PFSK-1 (cell line): ENCODE measurements at regions not wholly inside any gene's neighbourhood (a gene's known extent, or its start where the extent isn't known, plus 50 kb on each side); places are given as distances from the start of the nearest gene placed in this dataset.

Source experiments
- POLR2AphosphoS5 ChIP-seq: IDR thresholded peaks from 2 replicates; pipeline ENCODE4 v1.6.1; 2012; ENCODE audit warnings: low read depth, mild to moderate bottlenecking, control low read depth, low read length, moderate library complexity
- SIN3A ChIP-seq: IDR thresholded peaks from 2 replicates; pipeline ENCODE4 v1.6.1; 2012; ENCODE audit warnings: mild to moderate bottlenecking, low read length, moderate library complexity, borderline replicate concordance; ENCODE audit not compliant: insufficient read depth
- TAF1 ChIP-seq: IDR thresholded peaks from 2 replicates; pipeline ENCODE4 v1.6.1; 2012; ENCODE audit warnings: low read length, control low read depth, borderline replicate concordance; ENCODE audit not compliant: insufficient read depth
- TF ChIP-seq, protein P1 (sequence below), 2 experiments: IDR thresholded peaks; 2 replicates each; pipeline versions ENCODE4 v1.6.1 to v1.8.0; 2011 to 2012; ENCODE audit warnings: low read depth in 2 of 2, low read length in 2 of 2, control low read depth in 1 of 2, inconsistent platforms in 1 of 2, mild to moderate bottlenecking in 1 of 2, moderate library complexity in 1 of 2; ENCODE audit not compliant: insufficient read depth in 1 of 2

DNA sequence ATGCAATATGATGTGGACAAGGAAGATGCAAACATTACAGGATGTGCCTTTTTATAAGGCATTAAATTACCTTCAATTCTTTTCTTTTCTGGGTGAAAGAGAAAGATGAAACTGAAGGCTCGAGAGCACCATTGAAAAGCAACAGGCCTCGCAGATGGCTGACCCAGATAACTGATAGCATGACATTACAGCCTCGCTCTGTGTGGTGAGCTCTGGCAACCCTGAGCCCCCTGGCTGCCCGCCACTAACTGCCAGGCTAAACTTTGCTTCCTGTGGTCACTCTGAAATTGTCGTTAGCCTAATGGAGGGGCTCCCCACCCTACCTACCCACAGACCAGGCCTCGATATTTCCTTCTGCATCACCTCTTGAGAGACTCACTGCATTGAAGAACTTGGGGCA is 516.8 kb upstream of the FANCL start:
- TF ChIP-seq, protein P1, sequence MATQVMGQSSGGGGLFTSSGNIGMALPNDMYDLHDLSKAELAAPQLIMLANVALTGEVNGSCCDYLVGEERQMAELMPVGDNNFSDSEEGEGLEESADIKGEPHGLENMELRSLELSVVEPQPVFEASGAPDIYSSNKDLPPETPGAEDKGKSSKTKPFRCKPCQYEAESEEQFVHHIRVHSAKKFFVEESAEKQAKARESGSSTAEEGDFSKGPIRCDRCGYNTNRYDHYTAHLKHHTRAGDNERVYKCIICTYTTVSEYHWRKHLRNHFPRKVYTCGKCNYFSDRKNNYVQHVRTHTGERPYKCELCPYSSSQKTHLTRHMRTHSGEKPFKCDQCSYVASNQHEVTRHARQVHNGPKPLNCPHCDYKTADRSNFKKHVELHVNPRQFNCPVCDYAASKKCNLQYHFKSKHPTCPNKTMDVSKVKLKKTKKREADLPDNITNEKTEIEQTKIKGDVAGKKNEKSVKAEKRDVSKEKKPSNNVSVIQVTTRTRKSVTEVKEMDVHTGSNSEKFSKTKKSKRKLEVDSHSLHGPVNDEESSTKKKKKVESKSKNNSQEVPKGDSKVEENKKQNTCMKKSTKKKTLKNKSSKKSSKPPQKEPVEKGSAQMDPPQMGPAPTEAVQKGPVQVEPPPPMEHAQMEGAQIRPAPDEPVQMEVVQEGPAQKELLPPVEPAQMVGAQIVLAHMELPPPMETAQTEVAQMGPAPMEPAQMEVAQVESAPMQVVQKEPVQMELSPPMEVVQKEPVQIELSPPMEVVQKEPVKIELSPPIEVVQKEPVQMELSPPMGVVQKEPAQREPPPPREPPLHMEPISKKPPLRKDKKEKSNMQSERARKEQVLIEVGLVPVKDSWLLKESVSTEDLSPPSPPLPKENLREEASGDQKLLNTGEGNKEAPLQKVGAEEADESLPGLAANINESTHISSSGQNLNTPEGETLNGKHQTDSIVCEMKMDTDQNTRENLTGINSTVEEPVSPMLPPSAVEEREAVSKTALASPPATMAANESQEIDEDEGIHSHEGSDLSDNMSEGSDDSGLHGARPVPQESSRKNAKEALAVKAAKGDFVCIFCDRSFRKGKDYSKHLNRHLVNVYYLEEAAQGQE (IDR thresholded peaks at IDR 0.05; ENCODE audit: insufficient read depth in 1 of 2, low read depth in 2 of 2, low read length in 2 of 2): no peak
- TF ChIP-seq POLR2AphosphoS5 (no peak), SIN3A (no peak), TAF1 (no peak)
